Stimulated activated CD4-positive, alpha-beta T cell treated with anti-CD3 and anti-CD28 coated beads, Interleukin-1b, Interleukin-23, amount 100 ng/mL, for 4 hours (primary cell): ENCODE measurements at regions not wholly inside any gene's neighbourhood (a gene's known extent, or its start where the extent isn't known, plus 50 kb on each side); places are given as distances from the start of the nearest gene placed in this dataset.

Experiments used
- DNase-seq, 2 donors: peaks; one replicate each; pipeline ENCODE4 v3.0.0-alpha.2; 2020; ENCODE audit warnings: low read depth in 2 of 2

GRCh38 chr2:37782155-37782673 is 110.8 kb upstream of the CDC42EP3 start:
- DNase-seq: no peak

GRCh38 chr2:37782721-37783371 is 111.4 kb upstream of the CDC42EP3 start:
- no peak for DNase-seq

- no peak for DNase-seq
Measured at GRCh38 chr2:37783545-37783944, 112.1 kb upstream of the CDC42EP3 start.

GRCh38 chr2:37784071-37784758 is 112.8 kb upstream of the CDC42EP3 start:
- DNase-seq: no peak

- no peak for DNase-seq
Measured at GRCh38 chr2:37784759-37785149, 113.3 kb upstream of the CDC42EP3 start.

GRCh38 chr2:37786191-37786698 is 114.8 kb upstream of the CDC42EP3 start:
- no peak for DNase-seq

- no peak for DNase-seq
Measured at GRCh38 chr2:37786854-37787253, 115.4 kb upstream of the CDC42EP3 start.

GRCh38 chr2:37788602-37789209 is 117.3 kb upstream of the CDC42EP3 start:
- no peak for DNase-seq

GRCh38 chr2:37790019-37790418 is 118.6 kb upstream of the CDC42EP3 start:
- no peak for DNase-seq

- DNase-seq: no peak
Measured at GRCh38 chr2:37790462-37790861, 119.0 kb upstream of the CDC42EP3 start.

GRCh38 chr2:37792366-37792765 is 120.9 kb upstream of the CDC42EP3 start:
- DNase-seq: no peak

- DNase-seq: no peak
Measured at GRCh38 chr2:37793004-37793403, 121.6 kb upstream of the CDC42EP3 start.

GRCh38 chr2:37794717-37795116 is 123.3 kb upstream of the CDC42EP3 start:
- DNase-seq: no peak

- DNase-seq: no peak
Measured at GRCh38 chr2:37795456-37795855, 124.0 kb upstream of the CDC42EP3 start.

GRCh38 chr2:37795938-37796337 is 124.5 kb upstream of the CDC42EP3 start:
- no peak for DNase-seq

GRCh38 chr2:37796481-37796880 is 125.0 kb upstream of the CDC42EP3 start:
- no peak for DNase-seq

GRCh38 chr2:37797081-37797480 is 125.6 kb upstream of the CDC42EP3 start:
- DNase-seq: no peak

- DNase-seq: no peak
Measured at GRCh38 chr2:37798315-37799005, 126.6 kb upstream of the RMDN2 start.

- DNase-seq: no peak
Measured at GRCh38 chr2:37800176-37800858, 124.8 kb upstream of the RMDN2 start.

GRCh38 chr2:37802211-37802752 is 122.8 kb upstream of the RMDN2 start:
- no peak for DNase-seq

GRCh38 chr2:37802899-37803379 is 122.1 kb upstream of the RMDN2 start:
- no peak for DNase-seq
